ENCODE measurements at regions not wholly inside any gene's neighbourhood (a gene's known extent, or its start where the extent isn't known, plus 50 kb on each side); places are given as distances from the start of the nearest gene placed in this dataset.
"Not testable (repeated sequence)": the region's sequence is repeated elsewhere in the genome, so short reads cannot be mapped to it uniquely, and the experiment has no call there.

GRCh38 chr1:166511761-166512160 is 327.5 kb upstream of the POGK start:
- no peak for DNase-seq

- DNase-seq, result no peak
Measured at GRCh38 chr1:166514067-166514466, 325.2 kb upstream of the POGK start.

- no peak for DNase-seq
Measured at GRCh38 chr1:166527752-166528151, 311.5 kb upstream of the POGK start.

GRCh38 chr1:166538646-166539045 is 300.6 kb upstream of the POGK start:
- DNase-seq, result no peak

- no peak for DNase-seq
Measured at GRCh38 chr1:166544036-166544435, 295.2 kb upstream of the POGK start.

- no peak for DNase-seq
Measured at GRCh38 chr1:166544561-166544960, 294.7 kb upstream of the POGK start.

- no peak for DNase-seq
Measured at GRCh38 chr1:166552706-166553105, 286.6 kb upstream of the POGK start.

GRCh38 chr1:166570954-166571353 is 268.3 kb upstream of the POGK start:
- DNase-seq, result no peak

GRCh38 chr1:166573199-166573598 is 266.1 kb upstream of the POGK start:
- DNase-seq, result no peak

GRCh38 chr1:166579557-166580501 is 259.4 kb upstream of the POGK start:
- no peak for DNase-seq

GRCh38 chr1:166588741-166589140 is 250.5 kb upstream of the POGK start:
- DNase-seq, result no peak

GRCh38 chr1:166590161-166590560 is 249.1 kb upstream of the POGK start:
- DNase-seq, result no peak

GRCh38 chr1:166594646-166595045 is 244.6 kb upstream of the POGK start:
- no peak for DNase-seq

GRCh38 chr1:166597516-166597915 is 241.8 kb upstream of the POGK start:
- no peak for DNase-seq

GRCh38 chr1:166600574-166600973 is 238.7 kb upstream of the POGK start:
- no peak for DNase-seq

- no peak for DNase-seq
Measured at GRCh38 chr1:166601650-166602278, 237.5 kb upstream of the POGK start.

- DNase-seq, result not testable (repeated sequence)
Measured at GRCh38 chr1:166602801-166603200, 236.5 kb upstream of the POGK start.

GRCh38 chr1:166603296-166603695 is 236.0 kb upstream of the POGK start:
- no peak for DNase-seq

GRCh38 chr1:166605137-166605536 is 234.1 kb upstream of the POGK start:
- DNase-seq, result no peak

- no peak for DNase-seq
Measured at GRCh38 chr1:166612886-166613285, 226.4 kb upstream of the POGK start.

- DNase-seq, result no peak
Measured at GRCh38 chr1:166616206-166616605, 223.1 kb upstream of the POGK start.

GRCh38 chr1:166626711-166627110 is 212.6 kb upstream of the POGK start:
- no peak for DNase-seq

GRCh38 chr1:166627558-166627957 is 211.7 kb upstream of the POGK start:
- DNase-seq, result no peak

GRCh38 chr1:166628259-166628658 is 211.0 kb upstream of the POGK start:
- DNase-seq, result no peak

Measured in DMS 273 treated with DMSO at 0.1 percent for 48 hours (cell line).